Mesenchymal stem cell (in vitro differentiated cells and primary cell): ENCODE measurements at regions not wholly inside any gene's neighbourhood (a gene's known extent, or its start where the extent isn't known, plus 50 kb on each side); places are given as distances from the start of the nearest gene placed in this dataset. TPM values are rescaled to one million over a fixed set of nuclear protein-coding genes. Genes with fewer than 3 reads are reported as not detected.

Source experiments
- small RNA-seq: library from polyadenylated mRNA; stranded (forward); fragments of <200 nt; extraction: miRNeasy Mini kit (QIAGEN cat#:217004); gene quantifications from one replicate; pipeline ENCODE3, GENCODE V24; 2013; ENCODE audit warnings: low read depth

Small RNA genes lying in the stretch of these regions (small RNA-seq; reads per million reads assigned to genes)
- gene RF00019, result not detected
- not detected for gene RN7SL101P
